Fibroblast of lung (primary cell): ENCODE measurements at regions not wholly inside any gene's neighbourhood (a gene's known extent, or its start where the extent isn't known, plus 50 kb on each side); places are given as distances from the start of the nearest gene placed in this dataset.

ENCODE experiments used
- DNase-seq, 2 donors: peaks; one replicate each; pipeline versions ENCODE4 v3.0.0 to v3.0.0-alpha.2; 2010; ENCODE audit warnings: low read depth in 2 of 2
- H2AFZ ChIP-seq: 2 replicates; pipeline ENCODE4 v1.5.1; 2012; ENCODE audit warnings: low read length, control low read depth, inconsistent platforms
- H3K27ac ChIP-seq: 2 replicates; pipeline ENCODE4 v1.5.1; 2011; ENCODE audit warnings: low read length, control low read depth; ENCODE audit not compliant: insufficient read depth
- H3K27me3 ChIP-seq: 2 replicates; pipeline ENCODE4 v1.5.1; 2011; ENCODE audit warnings: mild to moderate bottlenecking, low read length; ENCODE audit not compliant: control insufficient read depth, insufficient read depth
- H3K36me3 ChIP-seq: 2 replicates; pipeline ENCODE4 v1.5.1; 2011; ENCODE audit warnings: low read length; ENCODE audit not compliant: control insufficient read depth, insufficient read depth
- H3K4me1 ChIP-seq: 2 replicates; pipeline ENCODE4 v1.5.1; 2011; ENCODE audit warnings: low read length; ENCODE audit not compliant: control insufficient read depth, insufficient read depth; ENCODE audit errors: extremely low read depth
- H3K4me2 ChIP-seq: 2 replicates; pipeline ENCODE4 v1.5.1; 2011; ENCODE audit warnings: low read length, control low read depth; ENCODE audit not compliant: insufficient read depth; ENCODE audit errors: extremely low read depth
- H3K4me3 ChIP-seq, 4 experiments: fragments of 200-600 bp in 1 of 4; sonication (generic) in 1 of 4; replicated peaks in 1 of 4; 2 replicates each; pipeline ENCODE4 v1.5.1; 2011 to 2016; ENCODE audit warnings: low read length in 4 of 4, low read depth in 3 of 4, mild to moderate bottlenecking in 3 of 4, control low read depth in 2 of 4, inconsistent platforms in 1 of 4, mixed read lengths in 1 of 4; ENCODE audit not compliant: insufficient read depth in 1 of 4; ENCODE audit errors: control extremely low read depth in 1 of 4
- H3K79me2 ChIP-seq: 2 replicates; pipeline ENCODE4 v1.5.1; 2012; ENCODE audit warnings: mild to moderate bottlenecking, low read length, inconsistent platforms; ENCODE audit not compliant: control insufficient read depth, insufficient read depth
- H3K9ac ChIP-seq: 2 replicates; pipeline ENCODE4 v1.5.1; 2011; ENCODE audit warnings: mild to moderate bottlenecking, low read length, control low read depth; ENCODE audit not compliant: insufficient read depth
- H3K9me3 ChIP-seq: 2 replicates; pipeline ENCODE4 v1.5.1; 2012; ENCODE audit warnings: low read depth, low read length; ENCODE audit not compliant: control insufficient read depth, insufficient read depth
- H4K20me1 ChIP-seq: 2 replicates; pipeline ENCODE4 v1.5.1; 2011; ENCODE audit warnings: low read length; ENCODE audit not compliant: control insufficient read depth, insufficient read depth; ENCODE audit errors: extremely low read depth
- CTCF ChIP-seq, 2 donors: IDR thresholded peaks in 1 of 2; conservative IDR thresholded peaks in 1 of 2; 1 replicate in 1 of 2; 2 replicates in 1 of 2; pipeline ENCODE4 v1.5.1; 2011 to 2012; ENCODE audit warnings: low read length in 2 of 2, control low read depth in 1 of 2, inconsistent platforms in 1 of 2, low read depth in 1 of 2, mild to moderate bottlenecking in 1 of 2
- EZH2 ChIP-seq: IDR thresholded peaks from 2 replicates; pipeline ENCODE4 v1.5.1; 2012; ENCODE audit warnings: low read length, control low read depth, mild to moderate bottlenecking; ENCODE audit errors: missing control alignments

DNA sequence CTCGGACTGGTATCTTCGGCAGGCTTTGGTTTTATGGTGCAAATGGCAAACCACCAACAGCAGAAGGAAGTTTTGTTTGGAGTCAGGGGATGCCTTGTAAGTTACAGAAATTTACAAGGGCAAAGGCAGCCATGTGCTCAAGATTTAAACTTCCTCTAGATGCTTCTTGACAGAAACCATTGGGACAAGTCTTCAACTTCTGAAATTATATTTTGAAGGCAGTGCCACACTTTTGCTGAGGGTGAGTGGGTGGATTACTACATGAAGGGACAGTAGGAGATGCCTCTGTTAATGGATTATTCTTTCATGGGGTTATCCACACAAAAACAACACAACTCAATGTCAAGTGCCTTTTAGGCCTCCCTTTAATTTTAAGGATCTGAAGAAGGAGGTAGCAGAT lies 97.9 kb downstream of the VAPA start:
- TF ChIP-seq EZH2 (no peak), CTCF (conservative IDR thresholded peaks at IDR 0.05 in 1 of 2, IDR thresholded peaks at IDR 0.05 in 1 of 2; ENCODE audit: low read depth in 1 of 2, low read length in 2 of 2) (no peak)
- DNase-seq, result no peak
- H3K27ac ChIP-seq, result no peak overlapping the region

GRCh38 chr18:10012526-10012925 lies 98.7 kb downstream of the VAPA start:
- Histone ChIP-seq H3K4me2 (no peak overlapping the region), H3K4me1 (peaks cover 25% of the 10 kb centered on the region), H3K36me3 (no peaks in the 10 kb centered on the region), H3K27ac (no peak overlapping the region), H3K79me2 (no peaks in the 10 kb centered on the region), H3K4me3 (no peak overlapping the region), H4K20me1 (no peaks in the 10 kb centered on the region), H3K9ac (no peak overlapping the region), H2AFZ (no peak overlapping the region), H3K9me3 (no peaks in the 10 kb centered on the region), H3K27me3 (no peaks in the 10 kb centered on the region)
- DNase-seq, result no peak
- TF ChIP-seq EZH2, result no peak

More for the DNA sequence above, 97.9 kb downstream of the VAPA start:
- no peak overlapping the region for H3K4me2 ChIP-seq
- H3K36me3 ChIP-seq, result no peaks in the 10 kb centered on the region
- H3K79me2 ChIP-seq, result no peaks in the 10 kb centered on the region
- H3K9ac ChIP-seq, result no peak overlapping the region
- no peak overlapping the region for H3K4me3 ChIP-seq
- no peaks in the 10 kb centered on the region for H4K20me1 ChIP-seq
- H3K9me3 ChIP-seq, result no peaks in the 10 kb centered on the region
- no peaks in the 10 kb centered on the region for H3K27me3 ChIP-seq
- no peak overlapping the region for H2AFZ ChIP-seq
- peaks cover 22% of the 10 kb centered on the region for H3K4me1 ChIP-seq

DNA sequence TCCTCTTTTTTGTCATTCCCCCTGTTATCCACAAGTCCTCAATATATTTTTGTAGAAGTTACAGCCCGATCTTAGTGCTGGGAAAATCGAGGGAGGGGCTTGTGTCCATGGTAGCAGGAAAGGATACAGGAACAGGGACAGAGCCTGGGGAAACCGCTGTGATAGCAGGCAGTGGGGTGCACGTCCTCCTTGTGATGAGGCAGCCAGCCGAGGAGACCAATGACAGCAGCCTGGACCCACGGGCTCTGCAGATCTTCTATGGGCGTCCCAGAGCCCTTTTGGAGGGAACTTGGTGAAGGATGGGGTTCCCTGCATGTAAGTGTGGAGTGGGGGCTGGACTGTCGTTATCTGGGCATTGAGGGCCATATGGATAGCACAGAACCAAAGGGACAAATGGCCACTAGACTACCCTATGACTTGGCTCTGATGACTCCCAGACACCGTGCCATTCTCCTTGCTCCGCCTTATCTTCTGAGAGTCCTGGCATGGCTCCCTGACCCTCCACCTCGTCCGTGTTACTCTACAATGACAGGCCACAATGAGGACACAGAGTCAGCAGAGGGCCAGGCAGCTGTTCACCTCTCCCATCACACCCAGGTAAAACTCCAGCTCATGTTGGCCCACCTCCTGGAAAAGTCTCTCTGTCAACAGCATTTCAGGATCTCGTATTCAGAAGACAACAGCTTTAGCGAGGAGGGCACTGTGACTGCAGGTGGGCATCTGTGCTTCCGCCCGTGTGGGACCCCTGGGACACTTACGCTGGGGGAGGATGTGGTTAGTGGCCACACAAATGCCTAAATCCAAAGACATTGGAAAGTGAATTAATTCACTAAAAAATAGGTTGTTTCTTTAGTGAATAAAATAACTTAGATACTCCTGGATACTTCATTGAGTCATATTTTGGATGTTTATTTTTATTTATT lies 100.1 kb downstream of the VAPA start:
- Histone ChIP-seq H4K20me1 (no peaks in the 10 kb centered on the region), H3K4me2 (no peak overlapping the region), H3K36me3 (no peaks in the 10 kb centered on the region), H3K79me2 (no peaks in the 10 kb centered on the region), H3K4me1 (peaks cover 25% of the 10 kb centered on the region), H3K27me3 (no peaks in the 10 kb centered on the region), H3K4me3 (no peak overlapping the region), H3K9me3 (no peaks in the 10 kb centered on the region), H3K27ac (no peak overlapping the region), H2AFZ (no peak overlapping the region), H3K9ac (no peak overlapping the region)
- no peak for DNase-seq
- TF ChIP-seq EZH2 (no peak), CTCF (conservative IDR thresholded peaks at IDR 0.05 in 1 of 2, IDR thresholded peaks at IDR 0.05 in 1 of 2; ENCODE audit: low read depth in 1 of 2, low read length in 2 of 2) (no peak)
